K562 (cell line): ENCODE measurements at regions not wholly inside any gene's neighbourhood (a gene's known extent, or its start where the extent isn't known, plus 50 kb on each side); places are given as distances from the start of the nearest gene placed in this dataset.

Experiments
- MIER1 ChIP-seq: fragments of 450-650 bp; IDR thresholded peaks from 2 replicates; pipeline ENCODE4 v1.6.1; 2016; ENCODE audit warnings: antibody characterized with exemption, mild to moderate bottlenecking, low read depth
- PTRF ChIP-seq: fragments of 450-650 bp; IDR thresholded peaks from 2 replicates; pipeline ENCODE4 v1.6.1; 2016; ENCODE audit warnings: mild to moderate bottlenecking, missing genetic modification characterization, missing compliant biosample characterization
- RAD51 ChIP-seq: fragments of 450-650 bp; IDR thresholded peaks from 2 replicates; pipeline ENCODE4 v1.7.1; 2016; ENCODE audit warnings: low read depth, mild to moderate bottlenecking, borderline replicate concordance
- SMAD4 ChIP-seq: fragments of 250-450 bp; sonication (Bioruptor Pico); conservative IDR thresholded peaks from 2 replicates; pipeline ENCODE4 v1.8.0; 2021; ENCODE audit warnings: inconsistent platforms, mild to moderate bottlenecking, moderate library complexity
- SMARCA5 ChIP-seq: fragments of 450-650 bp; IDR thresholded peaks from 2 replicates; pipeline ENCODE4 v1.6.1; 2016
- SRF ChIP-seq, 2 experiments: fragments of 250-450, 450-650 bp in 1 of 2; sonication (Bioruptor Pico) in 1 of 2; sonication (generic) in 1 of 2; formaldehyde crosslinking; IDR thresholded peaks; 2 replicates each; pipeline versions ENCODE4 v1.5.0 to v1.5.1; 2020 to 2022; ENCODE audit warnings: mild to moderate bottlenecking in 1 of 2, missing genetic modification reagents in 1 of 2
- TOE1 ChIP-seq, 2 experiments: fragments of 450-650 bp in 1 of 2; sonication (generic) in 1 of 2; formaldehyde crosslinking in 1 of 2; IDR thresholded peaks; 2 replicates each; pipeline versions ENCODE4 v1.7.1 to v1.8.0; 2016 to 2022; ENCODE audit warnings: borderline replicate concordance in 2 of 2, mild to moderate bottlenecking in 2 of 2, antibody characterized with exemption in 1 of 2, inconsistent platforms in 1 of 2, low read depth in 1 of 2, missing genetic modification reagents in 1 of 2, moderate library complexity in 1 of 2
- YY1 ChIP-seq, 3 experiments: IDR thresholded peaks; 2 replicates each; pipeline ENCODE4 v1.6.1; 2011; ENCODE audit warnings: low read length in 2 of 3, mild to moderate bottlenecking in 2 of 3, moderate library complexity in 2 of 3, borderline replicate concordance in 1 of 3, control low read depth in 1 of 3, low read depth in 1 of 3; ENCODE audit not compliant: insufficient read depth in 3 of 3, insufficient replicate concordance in 2 of 3, control insufficient read depth in 1 of 3, insufficient read length in 1 of 3; ENCODE audit errors: extremely low read depth in 1 of 3
- ZNF253 ChIP-seq: fragments of 250-450 bp; sonication (Bioruptor Pico); conservative IDR thresholded peaks from 2 replicates; pipeline ENCODE4 v1.6.1; 2021; ENCODE audit warnings: mild to moderate bottlenecking
- TF ChIP-seq, protein P1 (sequence below): fragments of 450-650 bp; IDR thresholded peaks from 2 replicates; pipeline ENCODE4 v1.6.1; 2017; ENCODE audit warnings: antibody characterized with exemption, mild to moderate bottlenecking
- TF ChIP-seq, protein P2 (sequence below): fragments of 450-650 bp; IDR thresholded peaks from 2 replicates; pipeline ENCODE4 v1.6.1; 2016; ENCODE audit warnings: mild to moderate bottlenecking

DNA sequence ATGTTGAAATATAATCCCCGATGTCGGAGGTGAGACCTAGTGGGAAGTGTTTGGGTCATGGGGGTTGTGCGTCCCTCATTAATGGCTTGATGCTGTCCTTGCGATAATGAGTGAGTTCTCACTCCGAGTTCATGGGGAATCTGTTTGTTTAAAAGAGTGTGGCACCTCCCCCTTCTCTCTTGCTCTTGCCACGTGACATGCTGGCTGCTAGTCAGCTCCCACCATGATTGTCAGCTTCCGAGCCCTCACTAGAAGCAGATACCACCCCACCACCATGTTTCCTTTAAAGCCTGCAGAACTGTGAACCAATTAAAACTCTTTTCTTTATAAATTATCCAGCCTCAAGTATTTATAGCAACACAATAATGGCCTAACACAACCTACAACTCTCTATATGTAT, 166.3 kb upstream of the MBNL1 start (continued):
- TF ChIP-seq RAD51 (peak; percentile 85), SRF (CRISPR knock-in tag; IDR thresholded peaks at IDR 0.05) (no peak), SMAD4 (CRISPR knock-in tag) (peak; percentile 44; the same call in 1 of the 2 replicates), MIER1 (no peak), YY1 (IDR thresholded peaks at IDR 0.05; ENCODE audit: borderline replicate concordance in 1 of 3, control insufficient read depth in 1 of 3, extremely low read depth in 1 of 3, insufficient read depth in 3 of 3, insufficient read length in 1 of 3, insufficient replicate concordance in 2 of 3, low read depth in 1 of 3, low read length in 2 of 3) (peak in 1 of 3 experiments; percentile 36), SMARCA5 (no peak), TOE1 (IDR thresholded peaks at IDR 0.05; ENCODE audit: borderline replicate concordance) (peak; percentile 73; the same call in 1 of the 2 replicates), TOE1 (CRISPR knock-in tag; IDR thresholded peaks at IDR 0.05; ENCODE audit: borderline replicate concordance, low read depth) (no peak), PTRF (tag) (no peak), ZNF253 (CRISPR knock-in tag) (no peak)
- TF ChIP-seq, protein P1, sequence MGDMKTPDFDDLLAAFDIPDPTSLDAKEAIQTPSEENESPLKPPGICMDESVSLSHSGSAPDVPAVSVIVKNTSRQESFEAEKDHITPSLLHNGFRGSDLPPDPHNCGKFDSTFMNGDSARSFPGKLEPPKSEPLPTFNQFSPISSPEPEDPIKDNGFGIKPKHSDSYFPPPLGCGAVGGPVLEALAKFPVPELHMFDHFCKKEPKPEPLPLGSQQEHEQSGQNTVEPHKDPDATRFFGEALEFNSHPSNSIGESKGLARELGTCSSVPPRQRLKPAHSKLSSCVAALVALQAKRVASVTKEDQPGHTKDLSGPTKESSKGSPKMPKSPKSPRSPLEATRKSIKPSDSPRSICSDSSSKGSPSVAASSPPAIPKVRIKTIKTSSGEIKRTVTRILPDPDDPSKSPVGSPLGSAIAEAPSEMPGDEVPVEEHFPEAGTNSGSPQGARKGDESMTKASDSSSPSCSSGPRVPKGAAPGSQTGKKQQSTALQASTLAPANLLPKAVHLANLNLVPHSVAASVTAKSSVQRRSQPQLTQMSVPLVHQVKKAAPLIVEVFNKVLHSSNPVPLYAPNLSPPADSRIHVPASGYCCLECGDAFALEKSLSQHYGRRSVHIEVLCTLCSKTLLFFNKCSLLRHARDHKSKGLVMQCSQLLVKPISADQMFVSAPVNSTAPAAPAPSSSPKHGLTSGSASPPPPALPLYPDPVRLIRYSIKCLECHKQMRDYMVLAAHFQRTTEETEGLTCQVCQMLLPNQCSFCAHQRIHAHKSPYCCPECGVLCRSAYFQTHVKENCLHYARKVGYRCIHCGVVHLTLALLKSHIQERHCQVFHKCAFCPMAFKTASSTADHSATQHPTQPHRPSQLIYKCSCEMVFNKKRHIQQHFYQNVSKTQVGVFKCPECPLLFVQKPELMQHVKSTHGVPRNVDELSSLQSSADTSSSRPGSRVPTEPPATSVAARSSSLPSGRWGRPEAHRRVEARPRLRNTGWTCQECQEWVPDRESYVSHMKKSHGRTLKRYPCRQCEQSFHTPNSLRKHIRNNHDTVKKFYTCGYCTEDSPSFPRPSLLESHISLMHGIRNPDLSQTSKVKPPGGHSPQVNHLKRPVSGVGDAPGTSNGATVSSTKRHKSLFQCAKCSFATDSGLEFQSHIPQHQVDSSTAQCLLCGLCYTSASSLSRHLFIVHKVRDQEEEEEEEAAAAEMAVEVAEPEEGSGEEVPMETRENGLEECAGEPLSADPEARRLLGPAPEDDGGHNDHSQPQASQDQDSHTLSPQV = peak; percentile 48; the same call in 1 of the 2 replicates
- TF ChIP-seq, protein P2, sequence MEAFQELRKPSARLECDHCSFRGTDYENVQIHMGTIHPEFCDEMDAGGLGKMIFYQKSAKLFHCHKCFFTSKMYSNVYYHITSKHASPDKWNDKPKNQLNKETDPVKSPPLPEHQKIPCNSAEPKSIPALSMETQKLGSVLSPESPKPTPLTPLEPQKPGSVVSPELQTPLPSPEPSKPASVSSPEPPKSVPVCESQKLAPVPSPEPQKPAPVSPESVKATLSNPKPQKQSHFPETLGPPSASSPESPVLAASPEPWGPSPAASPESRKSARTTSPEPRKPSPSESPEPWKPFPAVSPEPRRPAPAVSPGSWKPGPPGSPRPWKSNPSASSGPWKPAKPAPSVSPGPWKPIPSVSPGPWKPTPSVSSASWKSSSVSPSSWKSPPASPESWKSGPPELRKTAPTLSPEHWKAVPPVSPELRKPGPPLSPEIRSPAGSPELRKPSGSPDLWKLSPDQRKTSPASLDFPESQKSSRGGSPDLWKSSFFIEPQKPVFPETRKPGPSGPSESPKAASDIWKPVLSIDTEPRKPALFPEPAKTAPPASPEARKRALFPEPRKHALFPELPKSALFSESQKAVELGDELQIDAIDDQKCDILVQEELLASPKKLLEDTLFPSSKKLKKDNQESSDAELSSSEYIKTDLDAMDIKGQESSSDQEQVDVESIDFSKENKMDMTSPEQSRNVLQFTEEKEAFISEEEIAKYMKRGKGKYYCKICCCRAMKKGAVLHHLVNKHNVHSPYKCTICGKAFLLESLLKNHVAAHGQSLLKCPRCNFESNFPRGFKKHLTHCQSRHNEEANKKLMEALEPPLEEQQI = 0 out of 2 replicates have a peak, but pooled peaks have one; percentile 34
